H1 (cell line): ENCODE measurements at regions not wholly inside any gene's neighbourhood (a gene's known extent, or its start where the extent isn't known, plus 50 kb on each side); places are given as distances from the start of the nearest gene placed in this dataset.

Source experiments
- CTCF ChIA-PET: fragments of 300-600 bp; sonication (Branson Sonifier 250); formaldehyde crosslinking; loops from one replicate; lab custom pipeline; 2021; ENCODE audit not compliant: partially characterized antibody; lab: Charles Lee
- POLR2A ChIA-PET: fragments of 300-600 bp; sonication (Branson Sonifier 250); formaldehyde crosslinking; loops from one replicate; lab custom pipeline; 2021; ENCODE audit warnings: inconsistent platforms; ENCODE audit not compliant: partially characterized antibody; lab: Charles Lee
- DNase-seq, 2 experiments: peaks; one replicate each; pipeline versions ENCODE4 v3.0.0 to v3.0.0-alpha.2; 2010 to 2022; ENCODE audit warnings: low spot score in 2 of 2, low read depth in 1 of 2, mixed read lengths in 1 of 2
- FAIRE-seq: peaks from 2 replicates; lab custom pipeline; 2011; peaks lifted over from hg19 to GRCh38; lab: Jason Lieb, UNC
- H2AFZ ChIP-seq: 2 replicates; pipeline ENCODE4 v1.8.1; 2012; ENCODE audit warnings: low read length, inconsistent platforms
- H2AK5ac ChIP-seq: 2 replicates; pipeline ENCODE4 v1.6.1; 2013; ENCODE audit warnings: low read depth, low read length
- H2BK120ac ChIP-seq: replicated peaks from 2 replicates; pipeline ENCODE3; 2013; ENCODE audit warnings: low read depth, low read length, inconsistent platforms
- H2BK12ac ChIP-seq: 2 replicates; pipeline ENCODE4 v1.6.1; 2013; ENCODE audit warnings: low read depth, low read length
- H2BK15ac ChIP-seq: 2 replicates; pipeline ENCODE4 v1.6.1; 2013; ENCODE audit warnings: low read length
- H2BK20ac ChIP-seq: 2 replicates; pipeline ENCODE4 v1.6.1; 2013; ENCODE audit warnings: low read length
- H2BK5ac ChIP-seq: 2 replicates; pipeline ENCODE4 v1.6.1; 2013; ENCODE audit warnings: low read depth, low read length
- H3K14ac ChIP-seq: 2 replicates; pipeline ENCODE4 v1.6.1; 2013; ENCODE audit warnings: inconsistent platforms; ENCODE audit not compliant: insufficient read length
- H3K18ac ChIP-seq: 2 replicates; pipeline ENCODE4 v1.6.1; 2013; ENCODE audit warnings: low read length; ENCODE audit errors: extremely low read depth
- H3K23ac ChIP-seq: 2 replicates; pipeline ENCODE4 v1.6.1; 2013; ENCODE audit warnings: inconsistent platforms; ENCODE audit not compliant: insufficient read length
- H3K23me2 ChIP-seq: 2 replicates; pipeline ENCODE4 v1.6.1; 2013; ENCODE audit warnings: low read depth, low read length
- H3K27ac ChIP-seq: 2 replicates; pipeline ENCODE4 v1.6.1; 2011; ENCODE audit warnings: low read depth, low read length, inconsistent platforms
- H3K27me3 ChIP-seq, 4 experiments: replicated peaks in 1 of 4; 1 replicate in 1 of 4; 2 replicates in 3 of 4; pipeline versions ENCODE4 v1.6.1 to v1.8.1; 2011 to 2013; ENCODE audit warnings: low read length in 3 of 4, mild to moderate bottlenecking in 3 of 4, inconsistent platforms in 2 of 4, mixed read lengths in 2 of 4, moderate library complexity in 1 of 4; ENCODE audit not compliant: control insufficient read depth in 3 of 4, insufficient read depth in 3 of 4; ENCODE audit errors: extremely low read depth in 1 of 4
- H3K36me3 ChIP-seq, 4 experiments: 2 replicates each; pipeline versions ENCODE4 v1.6.1 to v1.8.1; 2011 to 2013; ENCODE audit warnings: mild to moderate bottlenecking in 4 of 4, low read length in 3 of 4, moderate library complexity in 2 of 4, control low read depth in 1 of 4, inconsistent platforms in 1 of 4; ENCODE audit not compliant: insufficient read depth in 4 of 4, control insufficient read depth in 2 of 4
- H3K4ac ChIP-seq: replicated peaks from 2 replicates; pipeline ENCODE3; 2013; ENCODE audit warnings: low read length, low read depth, mixed read lengths, inconsistent platforms; ENCODE audit not compliant: insufficient read length
- H3K4me1 ChIP-seq, 4 experiments: replicated peaks in 1 of 4; 1 replicate in 1 of 4; 2 replicates in 3 of 4; pipeline versions ENCODE4 v1.6.1 to v1.8.1; 2011 to 2013; ENCODE audit warnings: low read length in 3 of 4, inconsistent platforms in 2 of 4, mixed read lengths in 1 of 4; ENCODE audit not compliant: insufficient read depth in 4 of 4, control insufficient read depth in 3 of 4
- H3K4me2 ChIP-seq, 2 experiments: 2 replicates each; pipeline versions ENCODE4 v1.6.1 to v1.8.1; 2011 to 2013; ENCODE audit warnings: low read depth in 2 of 2, low read length in 2 of 2, control low read depth in 1 of 2, inconsistent platforms in 1 of 2, mild to moderate bottlenecking in 1 of 2; ENCODE audit not compliant: insufficient read depth in 1 of 2
- H3K4me3 ChIP-seq, 4 experiments: fragments of 200-600, 300-600 bp in 1 of 4; sonication (generic), shearing (Covaris generic), sonication (Bioruptor Twin) in 1 of 4; 2 replicates each; pipeline versions ENCODE4 v1.5.1 to v1.8.1; 2011 to 2016; ENCODE audit warnings: low read length in 4 of 4, low read depth in 3 of 4, control low read depth in 2 of 4, inconsistent platforms in 2 of 4, mild to moderate bottlenecking in 2 of 4, mixed read lengths in 1 of 4, moderate library complexity in 1 of 4; ENCODE audit not compliant: insufficient read depth in 2 of 4; ENCODE audit errors: extremely low read depth in 1 of 4
- H3K56ac ChIP-seq: replicated peaks from 2 replicates; pipeline ENCODE3; 2013; ENCODE audit warnings: low read depth, mild to moderate bottlenecking, mixed read lengths, low read length, inconsistent platforms; ENCODE audit not compliant: insufficient read length
- H3K79me1 ChIP-seq: 2 replicates; pipeline ENCODE4 v1.6.1; 2013; ENCODE audit warnings: low read depth, low read length, control low read depth
- H3K79me2 ChIP-seq, 2 experiments: 2 replicates each; pipeline versions ENCODE4 v1.6.1 to v1.8.1; 2012 to 2013; ENCODE audit warnings: low read length in 2 of 2, mild to moderate bottlenecking in 2 of 2, inconsistent platforms in 1 of 2; ENCODE audit not compliant: insufficient read depth in 2 of 2, control insufficient read depth in 1 of 2
- H3K9ac ChIP-seq, 4 experiments: replicated peaks in 1 of 4; 1 replicate in 1 of 4; 2 replicates in 3 of 4; pipeline versions ENCODE4 v1.6.1 to v1.8.1; 2011 to 2013; ENCODE audit warnings: low read depth in 3 of 4, low read length in 3 of 4, control low read depth in 2 of 4, mild to moderate bottlenecking in 2 of 4, moderate library complexity in 2 of 4, inconsistent platforms in 1 of 4; ENCODE audit errors: extremely low read depth in 1 of 4
- H3K9me3 ChIP-seq, 2 experiments: 2 replicates each; pipeline versions ENCODE4 v1.6.1 to v1.8.1; 2012 to 2013; ENCODE audit warnings: mild to moderate bottlenecking in 2 of 2, moderate library complexity in 2 of 2, control low read depth in 1 of 2, inconsistent platforms in 1 of 2, low read depth in 1 of 2, low read length in 1 of 2, mixed read lengths in 1 of 2; ENCODE audit not compliant: insufficient read depth in 2 of 2
- H4K20me1 ChIP-seq, 2 experiments: replicated peaks in 1 of 2; 2 replicates each; pipeline versions ENCODE3 to v1.8.1; 2011 to 2013; ENCODE audit warnings: inconsistent platforms in 2 of 2, low read length in 2 of 2, mild to moderate bottlenecking in 1 of 2; ENCODE audit not compliant: insufficient read depth in 2 of 2, control insufficient read depth in 1 of 2
- H4K5ac ChIP-seq: 2 replicates; pipeline ENCODE4 v1.6.1; 2013; ENCODE audit warnings: low read length, low read depth, mixed read lengths, inconsistent platforms; ENCODE audit not compliant: insufficient read length
- H4K8ac ChIP-seq: 2 replicates; pipeline ENCODE4 v1.8.0; 2013; ENCODE audit warnings: mild to moderate bottlenecking, moderate library complexity, low read length, inconsistent platforms; ENCODE audit not compliant: insufficient read depth; ENCODE audit errors: extremely low read depth
- H4K91ac ChIP-seq: replicated peaks from 2 replicates; pipeline ENCODE3; 2013; ENCODE audit warnings: low read length, mixed read lengths, inconsistent platforms; ENCODE audit not compliant: insufficient read length
- ASH2L ChIP-seq: fragments of 200-600, 300-600 bp; sonication (generic); IDR thresholded peaks from one replicate; pipeline ENCODE4 v1.7.1; 2017; ENCODE audit warnings: low read length
- KDM4A ChIP-seq: IDR thresholded peaks from one replicate; pipeline ENCODE4 v1.7.1; 2012; ENCODE audit warnings: low read depth, mild to moderate bottlenecking, moderate library complexity, low read length, inconsistent platforms; ENCODE audit not compliant: severe bottlenecking
- MAFK ChIP-seq: IDR thresholded peaks from 2 replicates; pipeline ENCODE4 v1.6.1; 2012; ENCODE audit warnings: low read depth, mild to moderate bottlenecking, improper control_type of control experiment, low read length
- RBBP5 ChIP-seq: IDR thresholded peaks from 2 replicates; pipeline ENCODE4 v1.7.1; 2012; ENCODE audit warnings: low read depth, mild to moderate bottlenecking, inconsistent platforms, low read length, moderate library complexity, borderline replicate concordance
- SIN3A ChIP-seq, 2 experiments: IDR thresholded peaks in 1 of 2; conservative IDR thresholded peaks in 1 of 2; 2 replicates each; pipeline ENCODE4 v1.6.1; 2011 to 2012; ENCODE audit warnings: low read length in 2 of 2, improper control_type of control experiment in 1 of 2, low read depth in 1 of 2, mild to moderate bottlenecking in 1 of 2
- SRF ChIP-seq: IDR thresholded peaks from 2 replicates; pipeline ENCODE4 v1.6.1; 2011; ENCODE audit warnings: mild to moderate bottlenecking, low read depth, low read length, moderate library complexity
- TEAD4 ChIP-seq: IDR thresholded peaks from 2 replicates; pipeline ENCODE4 v1.6.1; 2012; ENCODE audit warnings: low read depth, low read length, inconsistent platforms, mixed read lengths
- USF2 ChIP-seq: IDR thresholded peaks from 2 replicates; pipeline ENCODE4 v1.6.1; 2011; ENCODE audit warnings: low read length, improper control_type of control experiment
- WGBS, 2 experiments: shearing (Covaris generic) in 1 of 2; methylation state at CpG; one replicate each; pipeline versions ENCODE4 v1.1.6 to v1.1.7; 2013 to 2015; ENCODE audit warnings: low lambda C conversion rate in 2 of 2, mixed read lengths in 2 of 2, inconsistent platforms in 1 of 2, low coverage in 1 of 2, missing lambda C conversion rate in 1 of 2; ENCODE audit not compliant: insufficient replicate concordance in 2 of 2, insufficient coverage in 1 of 2, insufficient read length in 1 of 2; ENCODE audit errors: extremely low coverage in 1 of 2, missing lambda C conversion rate in 1 of 2; 5-methylcytosine and 5-hydroxymethylcytosine counted together

- TF ChIP-seq SRF = no peak
- no peak for TF ChIP-seq USF2
- no peak for TF ChIP-seq KDM4A
- no peak for TF ChIP-seq ASH2L
- TF ChIP-seq RBBP5 = no peak
- TF ChIP-seq MAFK = no peak
- TF ChIP-seq SIN3A (conservative IDR thresholded peaks at IDR 0.05 in 1 of 2, IDR thresholded peaks at IDR 0.05 in 1 of 2; ENCODE audit: low read depth in 1 of 2, low read length in 2 of 2) = no peak
- TF ChIP-seq TEAD4 = no peak
- H2AK5ac ChIP-seq = no peak overlapping the region
- no peaks in the 10 kb centered on the region for H3K9me3 ChIP-seq
- H3K4me3 ChIP-seq = no peak overlapping the region
- no peak overlapping the region for H3K27ac ChIP-seq
- H3K79me2 ChIP-seq = no peaks in the 10 kb centered on the region
- H3K23ac ChIP-seq = no peak overlapping the region
- no peaks in the 10 kb centered on the region for H3K36me3 ChIP-seq
- no peak overlapping the region for H2AFZ ChIP-seq
- H2BK120ac ChIP-seq = no peak overlapping the region
- H3K4me2 ChIP-seq = no peak overlapping the region
- no peaks in the 10 kb centered on the region for H3K23me2 ChIP-seq
- no peaks in the 10 kb centered on the region for H3K27me3 ChIP-seq
- no peak overlapping the region for H4K8ac ChIP-seq
- H3K79me1 ChIP-seq = no peaks in the 10 kb centered on the region
- WGBS, 2 experiments = 77% methylated on average over 4 of the region's 4 CpGs; no CpG with 5 or more reads in 1 of the 2 experiments
- no peak overlapping the region for H2BK20ac ChIP-seq
- FAIRE-seq = no peak
- no peak overlapping the region for H3K4ac ChIP-seq
- H3K14ac ChIP-seq = no peak overlapping the region
- H4K20me1 ChIP-seq = no peaks in the 10 kb centered on the region
- H3K4me1 ChIP-seq = no peaks in the 10 kb centered on the region
- H4K91ac ChIP-seq = no peak overlapping the region
- H3K18ac ChIP-seq = no peak overlapping the region
- no peak overlapping the region for H3K56ac ChIP-seq
- ChIA-PET POLR2A (no interaction called here), CTCF (no interaction called here)
- no peak for DNase-seq
- no peak overlapping the region for H3K9ac ChIP-seq
- no peak overlapping the region for H2BK5ac ChIP-seq
- H2BK12ac ChIP-seq = no peak overlapping the region
- no peak overlapping the region for H4K5ac ChIP-seq
- H2BK15ac ChIP-seq = no peak overlapping the region
Observed at GRCh38 chr21:17461582-17461981, 51.3 kb upstream of the CXADR start.
